Lung (tissue), 11 donors: ENCODE measurements at regions not wholly inside any gene's neighbourhood (a gene's known extent, or its start where the extent isn't known, plus 50 kb on each side); places are given as distances from the start of the nearest gene placed in this dataset.

ENCODE experiments used
- ATAC-seq: fragments of 200-7000 bp; cut with Tn5 transposase; one replicate; pipeline ENCODE4 v1.9.1; 2020; ENCODE audit warnings: moderate number of reproducible peaks; ENCODE audit not compliant: insufficient read depth, low FRiP score
- DNase-seq, 3 donors: peaks; one replicate each; pipeline ENCODE4 v3.0.0-alpha.2; 2013 to 2017
- H3K27ac ChIP-seq, 2 donors: one replicate each; pipeline ENCODE4 v1.5.1; 2013; ENCODE audit warnings: mild to moderate bottlenecking in 2 of 2, moderate library complexity in 2 of 2, control low read depth in 1 of 2, inconsistent platforms in 1 of 2, low read depth in 1 of 2, low read length in 1 of 2
- H3K27me3 ChIP-seq, 3 donors: one replicate each; pipeline ENCODE4 v1.5.1; 2013; ENCODE audit warnings: low read length in 2 of 3; ENCODE audit not compliant: control insufficient read depth in 3 of 3, insufficient read depth in 3 of 3
- H3K36me3 ChIP-seq, 4 donors: one replicate each; pipeline ENCODE4 v1.5.1; 2013; ENCODE audit warnings: low read length in 4 of 4, mild to moderate bottlenecking in 1 of 4, moderate library complexity in 1 of 4; ENCODE audit not compliant: control insufficient read depth in 4 of 4, insufficient read depth in 4 of 4
- H3K4me1 ChIP-seq, 5 donors: one replicate each; pipeline ENCODE4 v1.5.1; 2013; ENCODE audit warnings: low read length in 5 of 5, mild to moderate bottlenecking in 2 of 5, moderate library complexity in 1 of 5; ENCODE audit not compliant: control insufficient read depth in 5 of 5, insufficient read depth in 5 of 5
- H3K4me3 ChIP-seq: one replicate; pipeline ENCODE4 v1.5.1; 2013; ENCODE audit warnings: mild to moderate bottlenecking, control low read depth, moderate library complexity
- H3K9ac ChIP-seq, 2 donors: one replicate each; pipeline ENCODE4 v1.5.1; 2013; ENCODE audit warnings: low read length in 2 of 2, control low read depth in 1 of 2; ENCODE audit not compliant: insufficient read depth in 1 of 2
- H3K9me3 ChIP-seq, 4 donors: one replicate each; pipeline ENCODE4 v1.5.1; 2013; ENCODE audit warnings: low read length in 3 of 4, mild to moderate bottlenecking in 1 of 4, moderate library complexity in 1 of 4; ENCODE audit not compliant: control insufficient read depth in 4 of 4, insufficient read depth in 3 of 4
- CTCF ChIP-seq: IDR thresholded peaks from 2 replicates; pipeline ENCODE4 v1.5.1; 2012; ENCODE audit warnings: mild to moderate bottlenecking; ENCODE audit errors: control extremely low read depth, extremely low read depth
- WGBS, 2 donors: extraction: QIAGEN DNeasy Blood & Tissue Kit; methylation state at CpG; one replicate each; pipeline ENCODE4 v1.1.7; 2013; 5-methylcytosine and 5-hydroxymethylcytosine counted together
- donor health status: control.
- donor health status: control.
- donor health status: Bipolar disorder and iron deficiency.
- donor health status: healthy.
- donor health status: DM: yes; HTN: yes; CAD: no.

- Histone ChIP-seq H3K4me3 (no peak overlapping the region), H3K36me3 (no peaks in the 10 kb centered on the region), H3K4me1 (no peaks in the 10 kb centered on the region), H3K9me3 (peaks cover 0 to 2% (median 0%) of the 10 kb centered on the region in 4 donors), H3K27ac (peak overlapping the region in 1 of 2 donors; percentile 29), H3K9ac (no peak overlapping the region), H3K27me3 (no peaks in the 10 kb centered on the region)
- WGBS, 2 donors: 82 to 90% methylated on average over 2 of the region's 2 CpGs
- ATAC-seq: no peak
- DNase-seq: no peak
- no peak for TF ChIP-seq CTCF
Observed at GRCh38 chr4:75345423-75345822, 168.8 kb downstream of the RCHY1 start.

GRCh38 chr4:75344915-75345314, 169.3 kb downstream of the RCHY1 start:
- WGBS, 2 donors: 71 to 80% methylated on average over 5 of the region's 5 CpGs
- H3K9ac ChIP-seq: no peak overlapping the region
- DNase-seq (peak in 2 of 3 donors; percentile 2 to 34), ATAC-seq (no peak)
- H3K27me3 ChIP-seq: no peaks in the 10 kb centered on the region
- no peaks in the 10 kb centered on the region for H3K9me3 ChIP-seq
- H3K27ac ChIP-seq: no peak overlapping the region
- no peaks in the 10 kb centered on the region for H3K36me3 ChIP-seq
- H3K4me3 ChIP-seq: no peak overlapping the region
- H3K4me1 ChIP-seq: no peaks in the 10 kb centered on the region
- no peak for TF ChIP-seq CTCF

GRCh38 chr4:75343333-75343732, 170.9 kb downstream of the RCHY1 start:
- WGBS, 2 donors: 61 to 69% methylated on average over 2 of the region's 2 CpGs
- no peak for DNase-seq
- no peak overlapping the region for H3K9ac ChIP-seq
- H3K27ac ChIP-seq: no peak overlapping the region
- no peak for TF ChIP-seq CTCF
- no peaks in the 10 kb centered on the region for H3K4me1 ChIP-seq
- H3K27me3 ChIP-seq: no peaks in the 10 kb centered on the region
- H3K9me3 ChIP-seq: no peaks in the 10 kb centered on the region
- ATAC-seq: no peak
- no peak overlapping the region for H3K4me3 ChIP-seq
- no peaks in the 10 kb centered on the region for H3K36me3 ChIP-seq

GRCh38 chr4:75340561-75340960, 173.6 kb downstream of the RCHY1 start:
- no peak for DNase-seq
- ATAC-seq: no peak
- no peak for TF ChIP-seq CTCF
- Histone ChIP-seq H3K9ac (no peak overlapping the region), H3K4me3 (no peak overlapping the region), H3K4me1 (no peaks in the 10 kb centered on the region), H3K27ac (no peak overlapping the region), H3K36me3 (no peaks in the 10 kb centered on the region), H3K9me3 (no peaks in the 10 kb centered on the region), H3K27me3 (no peaks in the 10 kb centered on the region)
